ENCODE measurements at regions not wholly inside any gene's neighbourhood (a gene's known extent, or its start where the extent isn't known, plus 50 kb on each side); places are given as distances from the start of the nearest gene placed in this dataset.
"Not testable (repeated sequence)": the region's sequence is repeated elsewhere in the genome, so short reads cannot be mapped to it uniquely, and the experiment has no call there.

- not testable (repeated sequence) for TF ChIP-seq CTCF (IDR thresholded peaks at IDR 0.05); POLR2A (IDR thresholded peaks at IDR 0.05; ENCODE audit: low read length); JUNB (IDR thresholded peaks at IDR 0.05); ELK1 (IDR thresholded peaks at IDR 0.05; ENCODE audit: low read depth, low read length); POLR2AphosphoS2 (conservative IDR thresholded peaks at IDR 0.05; ENCODE audit: low read length); RAD21 (conservative IDR thresholded peaks at IDR 0.05 in 1 of 2, IDR thresholded peaks at IDR 0.05 in 1 of 2)
These were observed 734.5 kb upstream of the BCHE start for GRCh38 chr3:166571686-166572085.
